Brain pericyte (primary cell): ENCODE measurements at regions not wholly inside any gene's neighbourhood (a gene's known extent, or its start where the extent isn't known, plus 50 kb on each side); places are given as distances from the start of the nearest gene placed in this dataset.
A peak's percentile ranks its signal among the peaks of the same experiment; 100 is the strongest.

Experiments used
- DNase-seq: peaks from one replicate; pipeline ENCODE4 v3.0.0-alpha.2; 2012; ENCODE audit warnings: low read depth, low spot score

- no peak for DNase-seq
These were observed 410.9 kb upstream of the JARID2 start for GRCh38 chr6:14834851-14835530.

- DNase-seq, result no peak
These were observed 408.4 kb upstream of the JARID2 start for GRCh38 chr6:14837435-14837834.

- DNase-seq, result no peak
These were observed 407.7 kb upstream of the JARID2 start for GRCh38 chr6:14838133-14838583.

GRCh38 chr6:14841901-14842421, 403.9 kb upstream of the JARID2 start:
- DNase-seq, result peak; percentile 8

GRCh38 chr6:14844411-14844810, 401.5 kb upstream of the JARID2 start:
- DNase-seq, result no peak

- no peak for DNase-seq
These were observed 397.9 kb upstream of the JARID2 start for GRCh38 chr6:14848019-14848418.

- no peak for DNase-seq
These were observed 396.7 kb upstream of the JARID2 start for GRCh38 chr6:14849185-14849584.

- DNase-seq, result no peak
These were observed 394.6 kb upstream of the JARID2 start for GRCh38 chr6:14851281-14851680.

- DNase-seq, result no peak
These were observed 393.5 kb upstream of the JARID2 start for GRCh38 chr6:14852375-14852774.

GRCh38 chr6:14856177-14856576, 389.7 kb upstream of the JARID2 start:
- peak; percentile 11 for DNase-seq

GRCh38 chr6:14857001-14857400, 388.9 kb upstream of the JARID2 start:
- no peak for DNase-seq

GRCh38 chr6:14857501-14857900, 388.4 kb upstream of the JARID2 start:
- DNase-seq, result no peak

- DNase-seq, result no peak
These were observed 387.1 kb upstream of the JARID2 start for GRCh38 chr6:14858808-14859207.

GRCh38 chr6:14860774-14861173, 385.1 kb upstream of the JARID2 start:
- no peak for DNase-seq

- DNase-seq, result no peak
These were observed 384.4 kb upstream of the JARID2 start for GRCh38 chr6:14861491-14861943.

- no peak for DNase-seq
These were observed 383.0 kb upstream of the JARID2 start for GRCh38 chr6:14862845-14863244.

- DNase-seq, result no peak
These were observed 381.7 kb upstream of the JARID2 start for GRCh38 chr6:14863902-14864850.

- DNase-seq, result no peak
These were observed 380.3 kb upstream of the JARID2 start for GRCh38 chr6:14865531-14866100.

- no peak for DNase-seq
These were observed 378.1 kb upstream of the JARID2 start for GRCh38 chr6:14867802-14868201.

GRCh38 chr6:14871221-14871620, 374.6 kb upstream of the JARID2 start:
- DNase-seq, result no peak

- DNase-seq, result no peak
These were observed 372.8 kb upstream of the JARID2 start for GRCh38 chr6:14873101-14873500.

GRCh38 chr6:14873781-14874441, 372.0 kb upstream of the JARID2 start:
- DNase-seq, result no peak
